CD14-positive monocyte (primary cell): ENCODE measurements at regions not wholly inside any gene's neighbourhood (a gene's known extent, or its start where the extent isn't known, plus 50 kb on each side); places are given as distances from the start of the nearest gene placed in this dataset.

Experiments used
- DNase-seq, 3 donors: peaks; one replicate each; pipeline ENCODE4 v3.0.0-alpha.2; 2011 to 2022
- H2AFZ ChIP-seq: 2 replicates; pipeline ENCODE4 v1.6.0; 2012; ENCODE audit warnings: mild to moderate bottlenecking, low read depth, low read length, inconsistent platforms; ENCODE audit not compliant: insufficient read depth, poor library complexity, severe bottlenecking
- H3K27ac ChIP-seq, 2 donors: 1 replicate in 1 of 2; 2 replicates in 1 of 2; pipeline ENCODE4 v1.5.1; 2012 to 2013; ENCODE audit warnings: low read length in 2 of 2, control low read depth in 1 of 2, inconsistent platforms in 1 of 2, low read depth in 1 of 2, mild to moderate bottlenecking in 1 of 2
- H3K27me3 ChIP-seq, 2 donors: one replicate each; pipeline versions ENCODE4 v1.6.0 to v1.6.1; 2011 to 2013; ENCODE audit warnings: low read length in 2 of 2; ENCODE audit not compliant: control insufficient read depth in 2 of 2, insufficient read depth in 2 of 2
- H3K36me3 ChIP-seq, 2 donors: replicated peaks in 1 of 2; 1 replicate in 1 of 2; 2 replicates in 1 of 2; pipeline versions ENCODE4 v1.5.1 to v1.6.1; 2012 to 2013; ENCODE audit warnings: low read length in 2 of 2, control low read depth in 1 of 2, inconsistent platforms in 1 of 2, mild to moderate bottlenecking in 1 of 2; ENCODE audit not compliant: insufficient read depth in 2 of 2, control insufficient read depth in 1 of 2
- H3K4me1 ChIP-seq, 2 donors: 1 replicate in 1 of 2; 2 replicates in 1 of 2; pipeline versions ENCODE4 v1.5.1 to v1.6.1; 2012 to 2013; ENCODE audit warnings: low read length in 2 of 2, control low read depth in 1 of 2, inconsistent platforms in 1 of 2, mild to moderate bottlenecking in 1 of 2, moderate library complexity in 1 of 2; ENCODE audit not compliant: insufficient read depth in 2 of 2, control insufficient read depth in 1 of 2
- H3K4me2 ChIP-seq: replicated peaks from 2 replicates; pipeline ENCODE3; 2012; ENCODE audit warnings: low read length, moderate library complexity, mild to moderate bottlenecking; ENCODE audit not compliant: poor library complexity, severe bottlenecking; ENCODE audit errors: extremely low read depth
- H3K4me3 ChIP-seq, 3 experiments: fragments of 200-600 bp in 1 of 3; sonication (generic) in 1 of 3; replicated peaks in 1 of 3; 1 replicate in 2 of 3; 2 replicates in 1 of 3; pipeline ENCODE4 v1.5.1; 2011 to 2013; ENCODE audit warnings: low read length in 3 of 3, mild to moderate bottlenecking in 3 of 3, control low read depth in 2 of 3, low read depth in 2 of 3, inconsistent platforms in 1 of 3, moderate library complexity in 1 of 3
- H3K79me2 ChIP-seq: 2 replicates; pipeline ENCODE4 v1.6.0; 2012; ENCODE audit warnings: mild to moderate bottlenecking, control low read depth, inconsistent platforms, low read length, moderate library complexity; ENCODE audit not compliant: insufficient read depth
- H3K9ac ChIP-seq: 2 replicates; pipeline ENCODE4 v1.6.0; 2017; ENCODE audit warnings: low read length, mild to moderate bottlenecking; ENCODE audit not compliant: insufficient read depth, poor library complexity, severe bottlenecking
- H3K9me3 ChIP-seq, 2 donors: replicated peaks in 1 of 2; 1 replicate in 1 of 2; 2 replicates in 1 of 2; pipeline versions ENCODE4 v1.5.1 to v1.6.1; 2012 to 2013; ENCODE audit warnings: low read length in 2 of 2, control low read depth in 1 of 2; ENCODE audit not compliant: control insufficient read depth in 1 of 2, insufficient read depth in 1 of 2
- H4K20me1 ChIP-seq: 2 replicates; pipeline ENCODE4 v1.6.0; 2012; ENCODE audit warnings: mild to moderate bottlenecking, low read length, control low read depth, moderate library complexity; ENCODE audit not compliant: insufficient read depth
- H3K27ac Mint-ChIP-seq, 7 donors: one replicate each; pipeline ENCODE4 v1.8.0; 2020; ENCODE audit warnings: mild to moderate bottlenecking in 7 of 7, mixed read lengths in 7 of 7, moderate library complexity in 6 of 7, inconsistent platforms in 2 of 7
- H3K27me3 Mint-ChIP-seq, 3 donors: one replicate each; pipeline ENCODE4 v1.8.0; 2021 to 2022; ENCODE audit warnings: low read depth in 3 of 3, mild to moderate bottlenecking in 3 of 3, mixed read lengths in 3 of 3, moderate library complexity in 3 of 3, inconsistent platforms in 1 of 3
- H3K36me3 Mint-ChIP-seq, 2 donors: one replicate each; pipeline ENCODE4 v1.8.0; 2020; ENCODE audit warnings: mixed read lengths in 2 of 2, inconsistent platforms in 1 of 2, mild to moderate bottlenecking in 1 of 2
- H3K4me1 Mint-ChIP-seq: one replicate; pipeline ENCODE4 v1.8.0; 2020; ENCODE audit warnings: mild to moderate bottlenecking, mixed read lengths
- H3K4me3 Mint-ChIP-seq, 2 donors: one replicate each; pipeline ENCODE4 v1.8.0; 2020; ENCODE audit warnings: mild to moderate bottlenecking in 2 of 2, mixed read lengths in 2 of 2, moderate library complexity in 1 of 2
- H3K9me3 Mint-ChIP-seq, 7 donors: one replicate each; pipeline ENCODE4 v1.8.0; 2020 to 2022; ENCODE audit warnings: mixed read lengths in 7 of 7, mild to moderate bottlenecking in 6 of 7, moderate library complexity in 6 of 7, inconsistent platforms in 2 of 7
- WGBS: methylation state at CpG from one replicate; pipeline ENCODE4 v1.1.5; 2013; ENCODE audit warnings: missing lambda C conversion rate; ENCODE audit not compliant: insufficient coverage; 5-methylcytosine and 5-hydroxymethylcytosine counted together
- intact Hi-C, 2 donors: fragments of 100-400 bp; cut with micrococcal nuclease; formaldehyde crosslinking; loops; one replicate each; pipeline versions ENCODE4 v1.15.0 to v1.15.1; 2023
- TF ChIP-seq, protein P1 (sequence below): fragments of 200-600 bp; IDR thresholded peaks from one replicate; pipeline ENCODE4 v1.8.0; 2022; ENCODE audit warnings: antibody characterized with exemption, mild to moderate bottlenecking

DNA sequence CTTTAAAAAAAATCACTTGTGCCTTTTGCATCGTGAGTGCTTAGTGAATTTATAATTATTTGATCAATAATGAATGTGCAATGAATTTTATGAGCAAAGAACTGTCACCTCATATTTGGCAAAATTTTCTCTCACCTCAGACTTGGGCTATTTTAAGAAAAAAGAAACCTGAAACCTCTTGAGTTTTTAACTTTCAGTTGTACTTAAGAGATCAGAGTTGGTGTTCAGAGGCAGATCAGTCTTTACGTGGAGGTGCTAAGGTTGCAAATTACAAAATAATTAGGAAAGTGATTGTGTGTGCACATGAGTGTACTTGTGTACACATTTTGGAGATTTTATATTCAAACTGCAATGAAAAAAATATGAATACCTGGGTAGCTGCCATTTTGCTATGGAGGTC, 218.7 kb upstream of the RBFOX1 start:
- TF ChIP-seq, protein P1, sequence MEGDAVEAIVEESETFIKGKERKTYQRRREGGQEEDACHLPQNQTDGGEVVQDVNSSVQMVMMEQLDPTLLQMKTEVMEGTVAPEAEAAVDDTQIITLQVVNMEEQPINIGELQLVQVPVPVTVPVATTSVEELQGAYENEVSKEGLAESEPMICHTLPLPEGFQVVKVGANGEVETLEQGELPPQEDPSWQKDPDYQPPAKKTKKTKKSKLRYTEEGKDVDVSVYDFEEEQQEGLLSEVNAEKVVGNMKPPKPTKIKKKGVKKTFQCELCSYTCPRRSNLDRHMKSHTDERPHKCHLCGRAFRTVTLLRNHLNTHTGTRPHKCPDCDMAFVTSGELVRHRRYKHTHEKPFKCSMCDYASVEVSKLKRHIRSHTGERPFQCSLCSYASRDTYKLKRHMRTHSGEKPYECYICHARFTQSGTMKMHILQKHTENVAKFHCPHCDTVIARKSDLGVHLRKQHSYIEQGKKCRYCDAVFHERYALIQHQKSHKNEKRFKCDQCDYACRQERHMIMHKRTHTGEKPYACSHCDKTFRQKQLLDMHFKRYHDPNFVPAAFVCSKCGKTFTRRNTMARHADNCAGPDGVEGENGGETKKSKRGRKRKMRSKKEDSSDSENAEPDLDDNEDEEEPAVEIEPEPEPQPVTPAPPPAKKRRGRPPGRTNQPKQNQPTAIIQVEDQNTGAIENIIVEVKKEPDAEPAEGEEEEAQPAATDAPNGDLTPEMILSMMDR = no peak
- H3K4me2 ChIP-seq = no peak overlapping the region
- H4K20me1 ChIP-seq = no peaks in the 10 kb centered on the region
- H3K4me1 ChIP-seq = no peaks in the 10 kb centered on the region
- no peak overlapping the region for H3K4me3 Mint-ChIP-seq
- H3K9me3 Mint-ChIP-seq = no peaks in the 10 kb centered on the region
- no peaks in the 10 kb centered on the region for H3K9me3 ChIP-seq
- peaks cover 0 to 3% (median 0%) of the 10 kb centered on the region in 3 donors for H3K27me3 Mint-ChIP-seq
- no peak overlapping the region for H2AFZ ChIP-seq
- H3K36me3 Mint-ChIP-seq = no peaks in the 10 kb centered on the region
- H3K36me3 ChIP-seq = no peaks in the 10 kb centered on the region
- no peak overlapping the region for H3K27ac ChIP-seq
- H3K4me3 ChIP-seq = no peak overlapping the region
- intact Hi-C loops = no loop called here
- no peak overlapping the region for H3K27ac Mint-ChIP-seq
- WGBS = 67% methylated on average over 1 of the region's 2 CpGs
- H3K4me1 Mint-ChIP-seq = no peaks in the 10 kb centered on the region
- no peaks in the 10 kb centered on the region for H3K79me2 ChIP-seq
- no peak overlapping the region for H3K9ac ChIP-seq
- H3K27me3 ChIP-seq = no peaks in the 10 kb centered on the region
- DNase-seq = no peak

DNA sequence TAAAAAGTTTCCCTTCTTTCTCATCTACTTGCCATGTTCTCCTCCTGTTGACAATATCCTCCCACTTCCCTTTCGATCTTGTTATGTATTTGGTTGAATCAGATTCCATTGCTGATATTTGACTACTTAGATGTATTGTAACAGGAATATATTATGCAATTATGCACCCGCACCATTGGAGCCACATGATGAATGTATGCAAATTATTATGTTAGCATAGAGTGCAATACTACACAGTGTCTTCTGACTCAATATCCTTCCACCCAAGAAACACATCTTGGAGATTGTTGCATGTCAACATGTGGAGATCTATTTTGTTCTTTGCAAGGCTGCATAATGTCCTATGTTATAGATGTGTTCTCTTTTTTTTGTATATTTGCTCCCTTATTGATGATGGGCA, 219.2 kb upstream of the RBFOX1 start:
- no peak overlapping the region for H3K27ac ChIP-seq
- no peak overlapping the region for H3K9ac ChIP-seq
- no peaks in the 10 kb centered on the region for H3K36me3 Mint-ChIP-seq
- H3K27me3 ChIP-seq = no peaks in the 10 kb centered on the region
- no peak overlapping the region for H3K4me3 Mint-ChIP-seq
- no peak overlapping the region for H3K4me2 ChIP-seq
- TF ChIP-seq, protein P1 = no peak
- H3K4me1 ChIP-seq = no peaks in the 10 kb centered on the region
- H2AFZ ChIP-seq = no peak overlapping the region
- H3K36me3 ChIP-seq = no peaks in the 10 kb centered on the region
- H3K27me3 Mint-ChIP-seq = peaks cover 0 to 3% (median 0%) of the 10 kb centered on the region in 3 donors
- no peaks in the 10 kb centered on the region for H3K9me3 ChIP-seq
- no peak for DNase-seq
- H3K9me3 Mint-ChIP-seq = no peaks in the 10 kb centered on the region
- no peak overlapping the region for H3K4me3 ChIP-seq
- no peaks in the 10 kb centered on the region for H3K79me2 ChIP-seq
- no peaks in the 10 kb centered on the region for H3K4me1 Mint-ChIP-seq
- H4K20me1 ChIP-seq = no peaks in the 10 kb centered on the region
- intact Hi-C loops = no loop called here
- no CpG with 5 or more reads among the region's 2 CpGs for WGBS
- H3K27ac Mint-ChIP-seq = no peak overlapping the region
